HepG2 (cell line): ENCODE measurements at regions not wholly inside any gene's neighbourhood (a gene's known extent, or its start where the extent isn't known, plus 50 kb on each side); places are given as distances from the start of the nearest gene placed in this dataset.

Experiments used
- ATAC-seq: fragments of 200-7000 bp; cut with Tn5 transposase; 3 replicates; pipeline ENCODE4 v1.9.1; 2020; ENCODE audit warnings: mild to moderate bottlenecking, moderate library complexity
- BruUV-seq: library from RNA; stranded (reverse); fragments of 400-500 nt; replicated peaks from 2 replicates; lab custom pipeline; 2021; lab: Mats Ljungman, UMichigan
- CTCF ChIA-PET: fragments of 300-600 bp; formaldehyde crosslinking; extraction: SDS; loops from one replicate; lab custom pipeline; 2021; ENCODE audit warnings: low total read pairs, inconsistent platforms, low intra/inter-chr PET ratio; lab: Yijun Ruan, JAX
- POLR2A ChIA-PET: fragments of 350-600 bp; sonication (Branson Sonifier 250); formaldehyde crosslinking; loops from one replicate; lab custom pipeline; 2020; ENCODE audit warnings: antibody characterized with exemption, inconsistent platforms; lab: Yijun Ruan, JAX
- DNase-seq: peaks from one replicate; pipeline ENCODE4 v3.0.0-alpha.2; 2015; ENCODE audit warnings: low spot score
- FAIRE-seq: peaks from 3 replicates; lab custom pipeline; 2011; peaks lifted over from hg19 to GRCh38; lab: Jason Lieb, UNC
- H2AFZ ChIP-seq: one replicate; pipeline ENCODE4 v1.6.1; 2011; ENCODE audit warnings: low read length, inconsistent platforms
- H3K27ac ChIP-seq: fragments of 300-600 bp; 3 replicates; pipeline ENCODE4 v1.8.0; 2011; ENCODE audit warnings: mixed run types, mild to moderate bottlenecking, mixed read lengths, low read length, inconsistent platforms; ENCODE audit not compliant: insufficient read depth; ENCODE audit errors: extremely low read length
- H3K27me3 ChIP-seq, 2 experiments: fragments of 200-600 bp in 1 of 2; 2 replicates in 1 of 2; 3 replicates in 1 of 2; pipeline versions ENCODE4 v1.6.0 to v1.8.0; 2011; ENCODE audit warnings: low read length in 2 of 2, mild to moderate bottlenecking in 2 of 2, moderate library complexity in 2 of 2, inconsistent platforms in 1 of 2; ENCODE audit not compliant: insufficient read depth in 2 of 2, control insufficient read depth in 1 of 2
- H3K36me3 ChIP-seq, 2 experiments: fragments of 200-600 bp in 1 of 2; replicated peaks in 1 of 2; 2 replicates in 1 of 2; 3 replicates in 1 of 2; pipeline versions ENCODE4 v1.5.1 to v1.8.0; 2011; ENCODE audit warnings: low read length in 2 of 2, inconsistent platforms in 1 of 2; ENCODE audit not compliant: insufficient read depth in 2 of 2, control insufficient read depth in 1 of 2
- H3K4me1 ChIP-seq: 2 replicates; pipeline ENCODE4 v1.5.1; 2012; ENCODE audit warnings: low read length, inconsistent platforms; ENCODE audit not compliant: insufficient read depth
- H3K4me2 ChIP-seq: 2 replicates; pipeline ENCODE4 v1.6.0; 2011; ENCODE audit warnings: low read depth, low read length, inconsistent platforms
- H3K4me3 ChIP-seq, 3 experiments: fragments of 200-600 bp in 1 of 3; sonication (generic), shearing (Covaris generic) in 1 of 3; replicated peaks in 1 of 3; 2 replicates each; pipeline ENCODE4 v1.5.1; 2011 to 2016; ENCODE audit warnings: low read length in 3 of 3, inconsistent platforms in 2 of 3, low read depth in 2 of 3, mild to moderate bottlenecking in 2 of 3, control low read depth in 1 of 3, mixed read lengths in 1 of 3; ENCODE audit not compliant: insufficient read depth in 1 of 3
- H3K79me2 ChIP-seq: one replicate; pipeline ENCODE4 v1.6.1; 2011; ENCODE audit warnings: low read length, inconsistent platforms; ENCODE audit not compliant: insufficient read depth
- H3K9ac ChIP-seq: 2 replicates; pipeline ENCODE4 v1.6.0; 2011; ENCODE audit warnings: mild to moderate bottlenecking, low read depth, low read length, inconsistent platforms; ENCODE audit not compliant: insufficient read depth
- H3K9me3 ChIP-seq: 2 replicates; pipeline ENCODE4 v1.5.1; 2012; ENCODE audit warnings: mild to moderate bottlenecking, low read length
- H4K20me1 ChIP-seq: 2 replicates; pipeline ENCODE4 v1.6.0; 2011; ENCODE audit warnings: inconsistent platforms, mild to moderate bottlenecking, low read length, moderate library complexity; ENCODE audit not compliant: insufficient read depth
- GABPA ChIP-seq, 2 experiments: IDR thresholded peaks; 2 replicates each; pipeline ENCODE4 v1.6.1; 2011 to 2016; ENCODE audit warnings: low read depth in 2 of 2, low read length in 1 of 2, missing biosample characterization in 1 of 2, missing genetic modification characterization in 1 of 2
- RAD21 ChIP-seq: fragments of 450-650 bp; formaldehyde crosslinking; IDR thresholded peaks from 2 replicates; pipeline ENCODE4 v1.5.0; 2020; ENCODE audit warnings: mild to moderate bottlenecking
- RXRA ChIP-seq: sonication (generic); formaldehyde crosslinking; IDR thresholded peaks from 2 replicates; pipeline ENCODE4 v1.5.1; 2020; ENCODE audit warnings: missing genetic modification reagents
- STAG1 ChIP-seq: sonication (generic); formaldehyde crosslinking; IDR thresholded peaks from 2 replicates; pipeline ENCODE4 v1.4.0; 2020; ENCODE audit warnings: missing genetic modification reagents
- ZNF10 ChIP-seq: sonication (generic); formaldehyde crosslinking; IDR thresholded peaks from 2 replicates; pipeline ENCODE4 v1.4.0; 2020; ENCODE audit warnings: mild to moderate bottlenecking, low read depth, missing genetic modification reagents, borderline replicate concordance
- ZNF3 ChIP-seq: IDR thresholded peaks from 2 replicates; pipeline ENCODE4 v1.7.0; 2017; ENCODE audit warnings: inconsistent platforms
- ZNF562 ChIP-seq: sonication (generic); formaldehyde crosslinking; IDR thresholded peaks from 2 replicates; pipeline ENCODE4 v1.8.0; 2022; ENCODE audit warnings: missing genetic modification reagents, borderline replicate concordance
- WGBS: methylation state at CpG from one replicate; pipeline ENCODE4 v1.1.6; 2017; ENCODE audit warnings: low lambda C conversion rate; 5-methylcytosine and 5-hydroxymethylcytosine counted together
- in situ Hi-C: cut with HindIII; loops from 2 replicates; pipeline ENCODE4 v1.10.0; 2017; ENCODE audit warnings: low pct_unique_long_range_greater_than_20kb; ENCODE audit not compliant: extremely low pct_ligation_motif_present
- intact Hi-C: fragments of 100-400 bp; cut with micrococcal nuclease; formaldehyde crosslinking; loops from one replicate; pipeline ENCODE4 v1.10.0; 2022; ENCODE audit not compliant: unreplicated experiment
- TF ChIP-seq, protein P1 (sequence below): sonication (generic); formaldehyde crosslinking; IDR thresholded peaks from 2 replicates; pipeline ENCODE4 v1.5.0; 2020; ENCODE audit warnings: mild to moderate bottlenecking, missing genetic modification reagents, moderate library complexity
- TF ChIP-seq, protein P2 (sequence below): sonication (generic); formaldehyde crosslinking; IDR thresholded peaks from 2 replicates; pipeline ENCODE4 v1.9.0; 2022; ENCODE audit warnings: missing genetic modification reagents, mild to moderate bottlenecking, borderline replicate concordance
- TF ChIP-seq, protein P3 (sequence below): sonication (generic); formaldehyde crosslinking; IDR thresholded peaks from 2 replicates; pipeline ENCODE4 v1.8.0; 2023; ENCODE audit warnings: mild to moderate bottlenecking, missing genetic modification reagents

DNA sequence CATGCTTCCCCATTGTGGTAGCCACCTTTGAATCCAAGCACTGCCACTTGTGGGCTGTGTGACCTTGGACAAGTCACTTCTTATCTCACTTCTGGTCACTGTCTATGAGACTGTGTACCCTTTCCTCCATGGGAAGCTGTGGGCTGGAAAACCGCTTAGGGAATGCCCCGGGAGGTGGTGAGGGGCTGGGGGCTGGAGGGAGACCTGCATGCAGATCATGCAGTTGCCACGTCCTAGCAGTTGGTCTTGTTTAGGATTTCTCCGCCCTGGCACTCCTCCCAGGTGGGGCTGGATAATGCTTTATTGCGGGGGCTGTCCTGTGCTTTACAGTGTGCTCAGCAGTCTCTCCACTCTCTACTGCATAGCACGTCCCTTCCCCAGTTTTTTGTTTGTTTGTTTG is 62.9 kb upstream of the OPN4 start:
- Histone ChIP-seq H3K36me3 (no peaks in the 10 kb centered on the region), H3K27me3 (peaks cover 0 to 2% of the 10 kb centered on the region in 2 experiments; a peak in 2 of 5 replicates), H3K27ac (no peak overlapping the region), H3K4me3 (no peak overlapping the region), H4K20me1 (no peaks in the 10 kb centered on the region), H2AFZ (no peak overlapping the region), H3K4me2 (no peak overlapping the region), H3K9me3 (no peaks in the 10 kb centered on the region), H3K4me1 (peaks cover 13% of the 10 kb centered on the region), H3K79me2 (no peaks in the 10 kb centered on the region), H3K9ac (no peak overlapping the region)
- FAIRE-seq (no peak), ATAC-seq (no peak), DNase-seq (no peak)
- BruUV-seq = no TSS peak
- ChIA-PET CTCF (no interaction called here), POLR2A (no interaction called here)
- in situ Hi-C loops = no loop called here
- intact Hi-C loops = loop anchor here (5.0 kb wide), 2 partner anchors 51 to 91 kb away; no protein-coding TSS in a partner anchor
- TF ChIP-seq ZNF10 (CRISPR knock-in tag) (no peak), ZNF562 (no peak)
- WGBS = 50% methylated on average over 5 of the region's 6 CpGs

DNA sequence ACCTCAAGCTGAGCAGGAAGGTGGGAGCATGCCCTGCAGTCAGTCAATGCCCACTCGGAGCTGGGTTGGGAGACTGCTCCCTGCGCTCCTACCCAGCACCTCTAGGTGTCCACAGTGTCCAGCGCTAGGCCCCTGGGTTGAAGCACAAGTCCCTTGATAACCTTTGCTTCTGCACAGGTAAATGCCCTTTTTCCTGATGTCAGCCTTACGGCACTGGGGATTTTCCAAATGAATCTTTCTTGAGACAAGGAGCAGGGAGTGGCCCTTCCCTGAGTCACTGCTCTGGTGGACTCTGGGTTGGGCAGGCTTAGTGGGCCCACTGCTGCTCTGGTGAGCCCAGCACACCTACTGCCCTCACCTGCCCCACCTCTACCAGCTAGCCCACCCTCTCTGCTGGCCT is 61.9 kb upstream of the OPN4 start:
- no peak overlapping the region for H3K27ac ChIP-seq
- TF ChIP-seq, protein P1, sequence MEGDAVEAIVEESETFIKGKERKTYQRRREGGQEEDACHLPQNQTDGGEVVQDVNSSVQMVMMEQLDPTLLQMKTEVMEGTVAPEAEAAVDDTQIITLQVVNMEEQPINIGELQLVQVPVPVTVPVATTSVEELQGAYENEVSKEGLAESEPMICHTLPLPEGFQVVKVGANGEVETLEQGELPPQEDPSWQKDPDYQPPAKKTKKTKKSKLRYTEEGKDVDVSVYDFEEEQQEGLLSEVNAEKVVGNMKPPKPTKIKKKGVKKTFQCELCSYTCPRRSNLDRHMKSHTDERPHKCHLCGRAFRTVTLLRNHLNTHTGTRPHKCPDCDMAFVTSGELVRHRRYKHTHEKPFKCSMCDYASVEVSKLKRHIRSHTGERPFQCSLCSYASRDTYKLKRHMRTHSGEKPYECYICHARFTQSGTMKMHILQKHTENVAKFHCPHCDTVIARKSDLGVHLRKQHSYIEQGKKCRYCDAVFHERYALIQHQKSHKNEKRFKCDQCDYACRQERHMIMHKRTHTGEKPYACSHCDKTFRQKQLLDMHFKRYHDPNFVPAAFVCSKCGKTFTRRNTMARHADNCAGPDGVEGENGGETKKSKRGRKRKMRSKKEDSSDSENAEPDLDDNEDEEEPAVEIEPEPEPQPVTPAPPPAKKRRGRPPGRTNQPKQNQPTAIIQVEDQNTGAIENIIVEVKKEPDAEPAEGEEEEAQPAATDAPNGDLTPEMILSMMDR (CRISPR knock-in tag) = peak; percentile 71
- TF ChIP-seq RXRA (CRISPR knock-in tag) (0 out of 2 replicates have a peak, but pooled peaks have one; percentile 12), RAD21 (peak; percentile 49; the same call in 1 of the 2 replicates), STAG1 (CRISPR knock-in tag) (peak; percentile 71), ZNF3 (peak; percentile 53; the same call in 1 of the 2 replicates), GABPA (IDR thresholded peaks at IDR 0.05; ENCODE audit: low read depth, low read length) (no peak), GABPA (CRISPR knock-in tag; IDR thresholded peaks at IDR 0.05; ENCODE audit: low read depth) (no peak)
- TF ChIP-seq, protein P2, sequence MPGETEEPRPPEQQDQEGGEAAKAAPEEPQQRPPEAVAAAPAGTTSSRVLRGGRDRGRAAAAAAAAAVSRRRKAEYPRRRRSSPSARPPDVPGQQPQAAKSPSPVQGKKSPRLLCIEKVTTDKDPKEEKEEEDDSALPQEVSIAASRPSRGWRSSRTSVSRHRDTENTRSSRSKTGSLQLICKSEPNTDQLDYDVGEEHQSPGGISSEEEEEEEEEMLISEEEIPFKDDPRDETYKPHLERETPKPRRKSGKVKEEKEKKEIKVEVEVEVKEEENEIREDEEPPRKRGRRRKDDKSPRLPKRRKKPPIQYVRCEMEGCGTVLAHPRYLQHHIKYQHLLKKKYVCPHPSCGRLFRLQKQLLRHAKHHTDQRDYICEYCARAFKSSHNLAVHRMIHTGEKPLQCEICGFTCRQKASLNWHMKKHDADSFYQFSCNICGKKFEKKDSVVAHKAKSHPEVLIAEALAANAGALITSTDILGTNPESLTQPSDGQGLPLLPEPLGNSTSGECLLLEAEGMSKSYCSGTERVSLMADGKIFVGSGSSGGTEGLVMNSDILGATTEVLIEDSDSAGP = 0 out of 2 replicates have a peak, but pooled peaks have one; percentile 22
- TF ChIP-seq, protein P3, sequence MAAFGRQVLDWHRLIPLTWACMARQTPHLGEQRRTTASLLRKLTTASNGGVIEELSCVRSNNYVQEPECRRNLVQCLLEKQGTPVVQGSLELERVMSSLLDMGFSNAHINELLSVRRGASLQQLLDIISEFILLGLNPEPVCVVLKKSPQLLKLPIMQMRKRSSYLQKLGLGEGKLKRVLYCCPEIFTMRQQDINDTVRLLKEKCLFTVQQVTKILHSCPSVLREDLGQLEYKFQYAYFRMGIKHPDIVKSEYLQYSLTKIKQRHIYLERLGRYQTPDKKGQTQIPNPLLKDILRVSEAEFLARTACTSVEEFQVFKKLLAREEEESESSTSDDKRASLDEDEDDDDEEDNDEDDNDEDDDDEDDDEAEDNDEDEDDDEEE (CRISPR knock-in tag) = no peak
- CTCF ChIA-PET = no interaction called here
- intact Hi-C loops (loop anchor here (5.0 kb wide), 2 partner anchors 50 to 90 kb away; no protein-coding TSS in a partner anchor), in situ Hi-C loops (no loop called here)
- 0 out of 2 replicates have a peak overlapping the region, but pooled peaks have one; percentile 13 for H3K4me2 ChIP-seq
- H3K27me3 ChIP-seq = no peaks in the 10 kb centered on the region; a peak in 1 of 5 replicates
- no peak overlapping the region for H3K4me3 ChIP-seq
- peak; percentile 50 for FAIRE-seq
- BruUV-seq = no TSS peak
- POLR2A ChIA-PET = no interaction called here
- 0% methylated on average over 2 of the region's 4 CpGs for WGBS
- H4K20me1 ChIP-seq = no peaks in the 10 kb centered on the region
- peak; percentile 23 for DNase-seq
- peaks cover 13% of the 10 kb centered on the region for H3K4me1 ChIP-seq
- ATAC-seq = peak; percentile 98
- H3K9me3 ChIP-seq = no peaks in the 10 kb centered on the region
- no peak overlapping the region for H3K9ac ChIP-seq
- H3K36me3 ChIP-seq = no peaks in the 10 kb centered on the region
- no peak overlapping the region for H2AFZ ChIP-seq
- H3K79me2 ChIP-seq = no peaks in the 10 kb centered on the region
